ENCODE measurements at regions not wholly inside any gene's neighbourhood (a gene's known extent, or its start where the extent isn't known, plus 50 kb on each side); places are given as distances from the start of the nearest gene placed in this dataset.

DNA sequence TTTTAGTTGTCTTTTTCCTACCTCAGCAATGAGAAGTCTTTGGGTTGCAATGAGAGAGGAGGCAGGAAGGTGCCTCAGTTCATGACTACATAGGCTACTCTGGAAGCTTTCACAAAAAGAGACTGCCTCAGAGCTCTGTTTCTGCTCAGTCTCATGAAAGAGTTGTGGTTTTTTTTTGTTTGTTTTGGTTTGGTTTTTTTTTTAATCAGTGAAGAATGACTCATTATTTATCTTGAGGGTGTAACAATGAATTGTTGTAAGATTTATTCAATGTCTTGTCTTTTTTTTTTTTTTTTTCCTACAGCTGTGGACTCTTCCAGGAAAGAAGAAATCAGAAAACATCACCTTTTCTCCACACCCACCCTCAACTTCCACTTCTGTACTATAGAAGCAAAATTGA, 67.5 kb upstream of the CXCL13 start:
- POLR2A ChIA-PET = no interaction called here
- no peaks in the 10 kb centered on the region for H3K36me3 ChIP-seq (ENCODE audit: control insufficient read depth in 2 of 2, extremely low read depth in 1 of 2, insufficient read depth in 2 of 2, low read length in 2 of 2)
- no peak overlapping the region for H3K4me3 ChIP-seq (replicated peaks in 1 of 3; ENCODE audit: insufficient read depth in 1 of 3, low read depth in 1 of 3, low read length in 3 of 3)
- no peaks in the 10 kb centered on the region for H4K20me1 ChIP-seq (replicated peaks; ENCODE audit: control insufficient read depth, extremely low read depth, insufficient read depth, low read length)
- H3K4me1 ChIP-seq (ENCODE audit: control insufficient read depth, extremely low read depth, insufficient read depth, low read length) = no peaks in the 10 kb centered on the region
- no peaks in the 10 kb centered on the region for H3K9me1 ChIP-seq (replicated peaks; ENCODE audit: control insufficient read depth, extremely low read depth, insufficient read depth, low read length)
- H3K9ac ChIP-seq (replicated peaks; ENCODE audit: extremely low read depth, insufficient read depth, low read length) = no peak overlapping the region
- no peak for FAIRE-seq
- no TSS peak for BruUV-seq (replicated peaks)
- intact Hi-C loops (cut with micrococcal nuclease) (no loop called here), dilution Hi-C loops (cut with MboI; ENCODE audit: extremely low pct_ligation_motif_present, low sequenced_read_pairs) (no loop called here)
- H3K4me2 ChIP-seq (ENCODE audit: insufficient read depth, low read length) = no peak overlapping the region
- H3K9me3 ChIP-seq (replicated peaks; ENCODE audit: control insufficient read depth, insufficient read depth, low read length) = no peaks in the 10 kb centered on the region
- TF ChIP-seq GATA2 (IDR thresholded peaks at IDR 0.05; ENCODE audit: insufficient read depth, insufficient read length, low read depth, low read length) (no peak), JUN (IDR thresholded peaks at IDR 0.05; ENCODE audit: borderline replicate concordance, insufficient read depth, insufficient read length, low read depth) (no peak), FOS (IDR thresholded peaks at IDR 0.05; ENCODE audit: borderline replicate concordance, insufficient read depth, low read length) (peak; percentile 47), MYC (IDR thresholded peaks at IDR 0.05; ENCODE audit: low read depth, low read length) (no peak), MAX (IDR thresholded peaks at IDR 0.05; ENCODE audit: insufficient read depth, insufficient read length) (no peak), POLR2A (IDR thresholded peaks at IDR 0.05; ENCODE audit: low read depth, low read length) (no peak)
- TF ChIP-seq, protein P1, sequence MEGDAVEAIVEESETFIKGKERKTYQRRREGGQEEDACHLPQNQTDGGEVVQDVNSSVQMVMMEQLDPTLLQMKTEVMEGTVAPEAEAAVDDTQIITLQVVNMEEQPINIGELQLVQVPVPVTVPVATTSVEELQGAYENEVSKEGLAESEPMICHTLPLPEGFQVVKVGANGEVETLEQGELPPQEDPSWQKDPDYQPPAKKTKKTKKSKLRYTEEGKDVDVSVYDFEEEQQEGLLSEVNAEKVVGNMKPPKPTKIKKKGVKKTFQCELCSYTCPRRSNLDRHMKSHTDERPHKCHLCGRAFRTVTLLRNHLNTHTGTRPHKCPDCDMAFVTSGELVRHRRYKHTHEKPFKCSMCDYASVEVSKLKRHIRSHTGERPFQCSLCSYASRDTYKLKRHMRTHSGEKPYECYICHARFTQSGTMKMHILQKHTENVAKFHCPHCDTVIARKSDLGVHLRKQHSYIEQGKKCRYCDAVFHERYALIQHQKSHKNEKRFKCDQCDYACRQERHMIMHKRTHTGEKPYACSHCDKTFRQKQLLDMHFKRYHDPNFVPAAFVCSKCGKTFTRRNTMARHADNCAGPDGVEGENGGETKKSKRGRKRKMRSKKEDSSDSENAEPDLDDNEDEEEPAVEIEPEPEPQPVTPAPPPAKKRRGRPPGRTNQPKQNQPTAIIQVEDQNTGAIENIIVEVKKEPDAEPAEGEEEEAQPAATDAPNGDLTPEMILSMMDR (IDR thresholded peaks at IDR 0.05; ENCODE audit: extremely low read depth in 1 of 2, insufficient read depth in 1 of 2, low read depth in 1 of 2, low read length in 2 of 2) = no peak
- CTCF ChIA-PET = interaction anchor here (1.0 to 1.8 kb wide), 3 partner anchors 13 to 63 kb away, joined by 3 to 5 read pairs (median 5); no protein-coding TSS in a partner anchor
- H3K27ac ChIP-seq (ENCODE audit: insufficient read depth, low read depth, low read length) = no peak overlapping the region
- no peaks in the 10 kb centered on the region for H3K79me2 ChIP-seq (ENCODE audit: control insufficient read depth, insufficient read depth, low read length)
- peak; percentile 7 for DNase-seq (ENCODE audit: low read depth, low spot score)
- H3K27me3 ChIP-seq (ENCODE audit: control insufficient read depth in 2 of 2, insufficient read depth in 2 of 2, low read length in 2 of 2) = no peaks in the 10 kb centered on the region
- no peak overlapping the region for H2AFZ ChIP-seq (ENCODE audit: low read depth, low read length)

Measured in endothelial cell of umbilical vein (primary cell).